ENCODE measurements at regions not wholly inside any gene's neighbourhood (a gene's known extent, or its start where the extent isn't known, plus 50 kb on each side); places are given as distances from the start of the nearest gene placed in this dataset.

DNA sequence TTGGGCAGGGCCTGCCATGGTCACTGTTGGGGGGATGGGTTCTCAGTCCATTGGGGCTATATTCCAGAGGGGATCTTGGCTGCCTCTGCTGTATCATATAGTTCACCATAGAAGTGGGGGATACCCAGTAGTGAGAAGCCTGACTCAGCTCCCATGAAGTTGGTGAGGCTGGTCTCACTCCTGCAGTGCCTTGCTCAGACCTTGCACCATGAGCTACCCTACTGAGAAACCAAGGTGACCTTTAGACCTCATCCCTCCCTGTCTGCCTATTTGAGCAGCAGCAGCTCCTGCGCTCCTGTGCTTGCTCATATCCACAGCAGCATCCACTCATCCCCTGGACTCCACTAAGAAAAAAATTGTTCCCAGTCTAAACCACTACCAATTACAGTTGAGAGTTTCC is 56.0 kb upstream of the HEY2 start:
- TF ChIP-seq, protein P1, sequence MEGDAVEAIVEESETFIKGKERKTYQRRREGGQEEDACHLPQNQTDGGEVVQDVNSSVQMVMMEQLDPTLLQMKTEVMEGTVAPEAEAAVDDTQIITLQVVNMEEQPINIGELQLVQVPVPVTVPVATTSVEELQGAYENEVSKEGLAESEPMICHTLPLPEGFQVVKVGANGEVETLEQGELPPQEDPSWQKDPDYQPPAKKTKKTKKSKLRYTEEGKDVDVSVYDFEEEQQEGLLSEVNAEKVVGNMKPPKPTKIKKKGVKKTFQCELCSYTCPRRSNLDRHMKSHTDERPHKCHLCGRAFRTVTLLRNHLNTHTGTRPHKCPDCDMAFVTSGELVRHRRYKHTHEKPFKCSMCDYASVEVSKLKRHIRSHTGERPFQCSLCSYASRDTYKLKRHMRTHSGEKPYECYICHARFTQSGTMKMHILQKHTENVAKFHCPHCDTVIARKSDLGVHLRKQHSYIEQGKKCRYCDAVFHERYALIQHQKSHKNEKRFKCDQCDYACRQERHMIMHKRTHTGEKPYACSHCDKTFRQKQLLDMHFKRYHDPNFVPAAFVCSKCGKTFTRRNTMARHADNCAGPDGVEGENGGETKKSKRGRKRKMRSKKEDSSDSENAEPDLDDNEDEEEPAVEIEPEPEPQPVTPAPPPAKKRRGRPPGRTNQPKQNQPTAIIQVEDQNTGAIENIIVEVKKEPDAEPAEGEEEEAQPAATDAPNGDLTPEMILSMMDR (IDR thresholded peaks at IDR 0.05; ENCODE audit: low read depth, low read length): no peak
- TF ChIP-seq EZH2phosphoT487 (IDR thresholded peaks at IDR 0.05; ENCODE audit: low read depth): no peak

Measured in OCI-LY3 (cell line).